H1 (cell line): ENCODE measurements at regions not wholly inside any gene's neighbourhood (a gene's known extent, or its start where the extent isn't known, plus 50 kb on each side); places are given as distances from the start of the nearest gene placed in this dataset.

Source experiments
- CTCF ChIA-PET: fragments of 300-600 bp; sonication (Branson Sonifier 250); formaldehyde crosslinking; loops from one replicate; lab custom pipeline; 2021; ENCODE audit not compliant: partially characterized antibody; lab: Charles Lee
- POLR2A ChIA-PET: fragments of 300-600 bp; sonication (Branson Sonifier 250); formaldehyde crosslinking; loops from one replicate; lab custom pipeline; 2021; ENCODE audit warnings: inconsistent platforms; ENCODE audit not compliant: partially characterized antibody; lab: Charles Lee
- DNase-seq, 2 experiments: peaks; one replicate each; pipeline versions ENCODE4 v3.0.0 to v3.0.0-alpha.2; 2010 to 2022; ENCODE audit warnings: low spot score in 2 of 2, low read depth in 1 of 2, mixed read lengths in 1 of 2
- FAIRE-seq: peaks from 2 replicates; lab custom pipeline; 2011; peaks lifted over from hg19 to GRCh38; lab: Jason Lieb, UNC
- H2AFZ ChIP-seq: 2 replicates; pipeline ENCODE4 v1.8.1; 2012; ENCODE audit warnings: low read length, inconsistent platforms
- H2AK5ac ChIP-seq: 2 replicates; pipeline ENCODE4 v1.6.1; 2013; ENCODE audit warnings: low read depth, low read length
- H2BK120ac ChIP-seq: replicated peaks from 2 replicates; pipeline ENCODE3; 2013; ENCODE audit warnings: low read depth, low read length, inconsistent platforms
- H2BK12ac ChIP-seq: 2 replicates; pipeline ENCODE4 v1.6.1; 2013; ENCODE audit warnings: low read depth, low read length
- H2BK15ac ChIP-seq: 2 replicates; pipeline ENCODE4 v1.6.1; 2013; ENCODE audit warnings: low read length
- H2BK20ac ChIP-seq: 2 replicates; pipeline ENCODE4 v1.6.1; 2013; ENCODE audit warnings: low read length
- H2BK5ac ChIP-seq: 2 replicates; pipeline ENCODE4 v1.6.1; 2013; ENCODE audit warnings: low read depth, low read length
- H3K14ac ChIP-seq: 2 replicates; pipeline ENCODE4 v1.6.1; 2013; ENCODE audit warnings: inconsistent platforms; ENCODE audit not compliant: insufficient read length
- H3K18ac ChIP-seq: 2 replicates; pipeline ENCODE4 v1.6.1; 2013; ENCODE audit warnings: low read length; ENCODE audit errors: extremely low read depth
- H3K23ac ChIP-seq: 2 replicates; pipeline ENCODE4 v1.6.1; 2013; ENCODE audit warnings: inconsistent platforms; ENCODE audit not compliant: insufficient read length
- H3K23me2 ChIP-seq: 2 replicates; pipeline ENCODE4 v1.6.1; 2013; ENCODE audit warnings: low read depth, low read length
- H3K27ac ChIP-seq: 2 replicates; pipeline ENCODE4 v1.6.1; 2011; ENCODE audit warnings: low read depth, low read length, inconsistent platforms
- H3K27me3 ChIP-seq, 4 experiments: replicated peaks in 1 of 4; 1 replicate in 1 of 4; 2 replicates in 3 of 4; pipeline versions ENCODE4 v1.6.1 to v1.8.1; 2011 to 2013; ENCODE audit warnings: low read length in 3 of 4, mild to moderate bottlenecking in 3 of 4, inconsistent platforms in 2 of 4, mixed read lengths in 2 of 4, moderate library complexity in 1 of 4; ENCODE audit not compliant: control insufficient read depth in 3 of 4, insufficient read depth in 3 of 4; ENCODE audit errors: extremely low read depth in 1 of 4
- H3K36me3 ChIP-seq, 4 experiments: 2 replicates each; pipeline versions ENCODE4 v1.6.1 to v1.8.1; 2011 to 2013; ENCODE audit warnings: mild to moderate bottlenecking in 4 of 4, low read length in 3 of 4, moderate library complexity in 2 of 4, control low read depth in 1 of 4, inconsistent platforms in 1 of 4; ENCODE audit not compliant: insufficient read depth in 4 of 4, control insufficient read depth in 2 of 4
- H3K4ac ChIP-seq: replicated peaks from 2 replicates; pipeline ENCODE3; 2013; ENCODE audit warnings: low read length, low read depth, mixed read lengths, inconsistent platforms; ENCODE audit not compliant: insufficient read length
- H3K4me1 ChIP-seq, 4 experiments: replicated peaks in 1 of 4; 1 replicate in 1 of 4; 2 replicates in 3 of 4; pipeline versions ENCODE4 v1.6.1 to v1.8.1; 2011 to 2013; ENCODE audit warnings: low read length in 3 of 4, inconsistent platforms in 2 of 4, mixed read lengths in 1 of 4; ENCODE audit not compliant: insufficient read depth in 4 of 4, control insufficient read depth in 3 of 4
- H3K4me2 ChIP-seq, 2 experiments: 2 replicates each; pipeline versions ENCODE4 v1.6.1 to v1.8.1; 2011 to 2013; ENCODE audit warnings: low read depth in 2 of 2, low read length in 2 of 2, control low read depth in 1 of 2, inconsistent platforms in 1 of 2, mild to moderate bottlenecking in 1 of 2; ENCODE audit not compliant: insufficient read depth in 1 of 2
- H3K4me3 ChIP-seq, 4 experiments: fragments of 200-600, 300-600 bp in 1 of 4; sonication (generic), shearing (Covaris generic), sonication (Bioruptor Twin) in 1 of 4; 2 replicates each; pipeline versions ENCODE4 v1.5.1 to v1.8.1; 2011 to 2016; ENCODE audit warnings: low read length in 4 of 4, low read depth in 3 of 4, control low read depth in 2 of 4, inconsistent platforms in 2 of 4, mild to moderate bottlenecking in 2 of 4, mixed read lengths in 1 of 4, moderate library complexity in 1 of 4; ENCODE audit not compliant: insufficient read depth in 2 of 4; ENCODE audit errors: extremely low read depth in 1 of 4
- H3K56ac ChIP-seq: replicated peaks from 2 replicates; pipeline ENCODE3; 2013; ENCODE audit warnings: low read depth, mild to moderate bottlenecking, mixed read lengths, low read length, inconsistent platforms; ENCODE audit not compliant: insufficient read length
- H3K79me1 ChIP-seq: 2 replicates; pipeline ENCODE4 v1.6.1; 2013; ENCODE audit warnings: low read depth, low read length, control low read depth
- H3K79me2 ChIP-seq, 2 experiments: 2 replicates each; pipeline versions ENCODE4 v1.6.1 to v1.8.1; 2012 to 2013; ENCODE audit warnings: low read length in 2 of 2, mild to moderate bottlenecking in 2 of 2, inconsistent platforms in 1 of 2; ENCODE audit not compliant: insufficient read depth in 2 of 2, control insufficient read depth in 1 of 2
- H3K9ac ChIP-seq, 4 experiments: replicated peaks in 1 of 4; 1 replicate in 1 of 4; 2 replicates in 3 of 4; pipeline versions ENCODE4 v1.6.1 to v1.8.1; 2011 to 2013; ENCODE audit warnings: low read depth in 3 of 4, low read length in 3 of 4, control low read depth in 2 of 4, mild to moderate bottlenecking in 2 of 4, moderate library complexity in 2 of 4, inconsistent platforms in 1 of 4; ENCODE audit errors: extremely low read depth in 1 of 4
- H3K9me3 ChIP-seq, 2 experiments: 2 replicates each; pipeline versions ENCODE4 v1.6.1 to v1.8.1; 2012 to 2013; ENCODE audit warnings: mild to moderate bottlenecking in 2 of 2, moderate library complexity in 2 of 2, control low read depth in 1 of 2, inconsistent platforms in 1 of 2, low read depth in 1 of 2, low read length in 1 of 2, mixed read lengths in 1 of 2; ENCODE audit not compliant: insufficient read depth in 2 of 2
- H4K20me1 ChIP-seq, 2 experiments: replicated peaks in 1 of 2; 2 replicates each; pipeline versions ENCODE3 to v1.8.1; 2011 to 2013; ENCODE audit warnings: inconsistent platforms in 2 of 2, low read length in 2 of 2, mild to moderate bottlenecking in 1 of 2; ENCODE audit not compliant: insufficient read depth in 2 of 2, control insufficient read depth in 1 of 2
- H4K5ac ChIP-seq: 2 replicates; pipeline ENCODE4 v1.6.1; 2013; ENCODE audit warnings: low read length, low read depth, mixed read lengths, inconsistent platforms; ENCODE audit not compliant: insufficient read length
- H4K8ac ChIP-seq: 2 replicates; pipeline ENCODE4 v1.8.0; 2013; ENCODE audit warnings: mild to moderate bottlenecking, moderate library complexity, low read length, inconsistent platforms; ENCODE audit not compliant: insufficient read depth; ENCODE audit errors: extremely low read depth
- H4K91ac ChIP-seq: replicated peaks from 2 replicates; pipeline ENCODE3; 2013; ENCODE audit warnings: low read length, mixed read lengths, inconsistent platforms; ENCODE audit not compliant: insufficient read length
- ATF3 ChIP-seq: IDR thresholded peaks from 2 replicates; pipeline ENCODE4 v1.6.1; 2011; ENCODE audit warnings: low read depth, mild to moderate bottlenecking, low read length; ENCODE audit not compliant: insufficient read depth
- BCL11A ChIP-seq, 2 experiments: IDR thresholded peaks; one replicate each; pipeline ENCODE4 v1.6.1; 2011; ENCODE audit warnings: low read depth in 2 of 2, low read length in 2 of 2, mild to moderate bottlenecking in 2 of 2
- CTBP2 ChIP-seq: IDR thresholded peaks from 2 replicates; pipeline ENCODE4 v1.7.0; 2011; ENCODE audit warnings: borderline replicate concordance, mild to moderate bottlenecking, moderate library complexity, mixed read lengths, low read length; ENCODE audit not compliant: insufficient read depth, insufficient read length
- CTCF ChIP-seq, 3 experiments: IDR thresholded peaks; 1 replicate in 2 of 3; 2 replicates in 1 of 3; pipeline versions ENCODE4 v1.5.1 to v1.6.1; 2011; ENCODE audit warnings: low read length in 3 of 3, mild to moderate bottlenecking in 3 of 3, inconsistent platforms in 2 of 3, low read depth in 1 of 3, moderate library complexity in 1 of 3; ENCODE audit not compliant: insufficient read depth in 1 of 3; ENCODE audit errors: control extremely low read depth in 1 of 3
- EGR1 ChIP-seq: IDR thresholded peaks from 2 replicates; pipeline ENCODE4 v1.6.1; 2011; ENCODE audit warnings: low read depth, low read length, borderline replicate concordance
- PHF8 ChIP-seq: fragments of 200-600 bp; sonication (generic); conservative IDR thresholded peaks from 2 replicates; pipeline ENCODE4 v1.7.1; 2012; ENCODE audit warnings: low read depth, mild to moderate bottlenecking, inconsistent platforms, low read length, moderate library complexity
- SAP30 ChIP-seq: fragments of 300-600 bp; sonication (generic); IDR thresholded peaks from 2 replicates; pipeline ENCODE4 v1.7.1; 2012; ENCODE audit warnings: low read length, moderate library complexity, mild to moderate bottlenecking, inconsistent platforms; ENCODE audit not compliant: insufficient read depth, insufficient replicate concordance
- SIX5 ChIP-seq: IDR thresholded peaks from 2 replicates; pipeline ENCODE4 v1.6.1; 2011; ENCODE audit warnings: mild to moderate bottlenecking, low read depth, low read length
- SP4 ChIP-seq: IDR thresholded peaks from 2 replicates; pipeline ENCODE4 v1.6.1; 2012; ENCODE audit warnings: low read length, inconsistent platforms
- SUZ12 ChIP-seq: fragments of 200-600 bp; sonication (generic); IDR thresholded peaks from 2 replicates; pipeline ENCODE4 v1.6.1; 2012; ENCODE audit warnings: mild to moderate bottlenecking, inconsistent platforms, low read length, moderate library complexity, mixed read lengths
- TAF1 ChIP-seq: IDR thresholded peaks from 2 replicates; pipeline ENCODE4 v1.6.1; 2011; ENCODE audit warnings: mild to moderate bottlenecking, low read depth, low read length
- WGBS, 2 experiments: shearing (Covaris generic) in 1 of 2; methylation state at CpG; one replicate each; pipeline versions ENCODE4 v1.1.6 to v1.1.7; 2013 to 2015; ENCODE audit warnings: low lambda C conversion rate in 2 of 2, mixed read lengths in 2 of 2, inconsistent platforms in 1 of 2, low coverage in 1 of 2, missing lambda C conversion rate in 1 of 2; ENCODE audit not compliant: insufficient replicate concordance in 2 of 2, insufficient coverage in 1 of 2, insufficient read length in 1 of 2; ENCODE audit errors: extremely low coverage in 1 of 2, missing lambda C conversion rate in 1 of 2; 5-methylcytosine and 5-hydroxymethylcytosine counted together

- ChIA-PET CTCF (no interaction called here), POLR2A (no interaction called here)
- Histone ChIP-seq H3K23ac (no peak overlapping the region), H3K27ac (no peak overlapping the region), H4K8ac (no peak overlapping the region), H2AK5ac (no peak overlapping the region), H3K79me1 (no peaks in the 10 kb centered on the region), H3K4me2 (no peak overlapping the region), H3K9ac (no peak overlapping the region), H2AFZ (no peak overlapping the region), H3K4ac (no peak overlapping the region), H3K18ac (no peak overlapping the region), H2BK20ac (no peak overlapping the region), H3K56ac (no peak overlapping the region), H2BK5ac (no peak overlapping the region), H4K91ac (no peak overlapping the region), H4K5ac (no peak overlapping the region), H3K4me1 (no peaks in the 10 kb centered on the region), H2BK12ac (no peak overlapping the region), H3K4me3 (no peak overlapping the region), H2BK120ac (no peak overlapping the region), H3K36me3 (no peaks in the 10 kb centered on the region), H3K23me2 (no peaks in the 10 kb centered on the region), H2BK15ac (no peak overlapping the region), H3K9me3 (peaks cover 0 to 3% of the 10 kb centered on the region in 2 experiments; a peak in 2 of 4 replicates), H3K27me3 (no peaks in the 10 kb centered on the region), H4K20me1 (no peaks in the 10 kb centered on the region), H3K79me2 (no peaks in the 10 kb centered on the region), H3K14ac (no peak overlapping the region)
- FAIRE-seq (no peak), DNase-seq (no peak)
- 89% methylated on average over 1 of the region's 1 CpG; no CpG with 5 or more reads in 1 of the 2 experiments for WGBS, 2 experiments
- no peak for TF ChIP-seq PHF8
- TF ChIP-seq SAP30: no peak
- no peak for TF ChIP-seq TAF1
- TF ChIP-seq CTCF (IDR thresholded peaks at IDR 0.05; ENCODE audit: control extremely low read depth in 1 of 3, insufficient read depth in 1 of 3, low read depth in 1 of 3, low read length in 3 of 3): no peak
- no peak for TF ChIP-seq SP4
- no peak for TF ChIP-seq CTBP2
- no peak for TF ChIP-seq BCL11A (IDR thresholded peaks at IDR 0.05; ENCODE audit: low read depth in 2 of 2, low read length in 2 of 2)
- no peak for TF ChIP-seq SIX5
- TF ChIP-seq EGR1: no peak
- no peak for TF ChIP-seq ATF3
- no peak for TF ChIP-seq SUZ12
Observed at GRCh38 chr2:84362541-84362940, 96.5 kb downstream of the SUCLG1 start.
